K562 (cell line): ENCODE measurements at regions not wholly inside any gene's neighbourhood (a gene's known extent, or its start where the extent isn't known, plus 50 kb on each side); places are given as distances from the start of the nearest gene placed in this dataset.

ENCODE experiments used
- ATAC-seq: fragments of 200-7000 bp; cut with Tn5 transposase; 3 replicates; pipeline ENCODE4 v1.9.1; 2020; ENCODE audit warnings: moderate library complexity
- BruUV-seq: library from RNA; stranded (reverse); fragments of 400-500 nt; replicated peaks from 2 replicates; lab custom pipeline; 2021; lab: Mats Ljungman, UMichigan
- CTCF ChIA-PET: fragments of 300-600 bp; formaldehyde crosslinking; extraction: SDS; loops from one replicate; lab custom pipeline; 2021; ENCODE audit warnings: low intra/inter-chr PET ratio; lab: Yijun Ruan, JAX
- POLR2A ChIA-PET: fragments of 300-600, 350-650 bp; sonication (Branson Sonifier 250); formaldehyde crosslinking; extraction: SDS; loops from one replicate; lab custom pipeline; 2021; ENCODE audit warnings: antibody characterized with exemption, inconsistent platforms; lab: Yijun Ruan, JAX
- DNase-seq, 4 experiments: peaks; one replicate each; pipeline versions ENCODE4 v3.0.0 to v3.0.0-alpha.2; 2011 to 2018; ENCODE audit warnings: low spot score in 3 of 4, mixed read lengths in 3 of 4; ENCODE audit errors: extremely low read depth in 1 of 4
- FAIRE-seq: peaks from 2 replicates; lab custom pipeline; 2011; peaks lifted over from hg19 to GRCh38; lab: Jason Lieb, UNC
- H2AFZ ChIP-seq: 2 replicates; pipeline ENCODE4 v1.6.0; 2011; ENCODE audit warnings: low read depth, low read length, control low read depth, inconsistent platforms
- H3K27ac ChIP-seq: fragments of 200-600 bp; 3 replicates; pipeline ENCODE4 v1.8.0; 2011; ENCODE audit warnings: low read depth, mild to moderate bottlenecking, control low read depth, inconsistent platforms, low read length, moderate library complexity, mixed read lengths; ENCODE audit errors: extremely low read depth
- H3K27me3 ChIP-seq, 2 experiments: fragments of 300-600 bp in 1 of 2; 2 replicates in 1 of 2; 3 replicates in 1 of 2; pipeline versions ENCODE4 v1.6.0 to v1.8.0; 2011; ENCODE audit warnings: inconsistent platforms in 2 of 2, low read length in 2 of 2, mild to moderate bottlenecking in 1 of 2, mixed read lengths in 1 of 2, moderate library complexity in 1 of 2; ENCODE audit not compliant: control insufficient read depth in 2 of 2, insufficient read depth in 2 of 2
- H3K36me3 ChIP-seq: fragments of 300-600 bp; 3 replicates; pipeline ENCODE4 v1.8.0; 2011; ENCODE audit warnings: mild to moderate bottlenecking, low read length, inconsistent platforms; ENCODE audit not compliant: control insufficient read depth, insufficient read depth
- H3K4me1 ChIP-seq, 2 experiments: fragments of 200-600 bp in 1 of 2; replicated peaks in 1 of 2; 2 replicates in 1 of 2; 3 replicates in 1 of 2; pipeline versions ENCODE4 v1.5.1 to v1.8.0; 2011; ENCODE audit warnings: inconsistent platforms in 2 of 2, low read length in 2 of 2, mild to moderate bottlenecking in 1 of 2, mixed read lengths in 1 of 2, moderate library complexity in 1 of 2; ENCODE audit not compliant: control insufficient read depth in 2 of 2, insufficient read depth in 2 of 2
- H3K4me2 ChIP-seq: 2 replicates; pipeline ENCODE4 v1.6.1; 2011; ENCODE audit warnings: low read length, control low read depth, inconsistent platforms, mixed read lengths; ENCODE audit not compliant: insufficient read depth
- H3K4me3 ChIP-seq: fragments of 200-600 bp; sonication (generic), shearing (Covaris generic); 2 replicates; pipeline ENCODE4 v1.5.1; 2016; ENCODE audit warnings: control low read depth, inconsistent platforms
- H3K79me2 ChIP-seq: fragments of 200-600 bp; 3 replicates; pipeline ENCODE4 v1.8.0; 2011; ENCODE audit warnings: low read length, inconsistent platforms; ENCODE audit not compliant: control insufficient read depth, insufficient read depth
- H3K9ac ChIP-seq, 2 experiments: 2 replicates each; pipeline versions ENCODE4 v1.6.0 to v1.6.1; 2011; ENCODE audit warnings: low read depth in 2 of 2, low read length in 2 of 2, control low read depth in 1 of 2, inconsistent platforms in 1 of 2, mild to moderate bottlenecking in 1 of 2, mixed read lengths in 1 of 2; ENCODE audit not compliant: insufficient read depth in 1 of 2
- H3K9me1 ChIP-seq: one replicate; pipeline ENCODE4 v1.6.0; 2011; ENCODE audit warnings: inconsistent platforms, mild to moderate bottlenecking, low read length, moderate library complexity; ENCODE audit not compliant: control insufficient read depth, insufficient read depth
- H3K9me3 ChIP-seq: replicated peaks from 2 replicates; pipeline ENCODE4 v1.5.1; 2011; ENCODE audit warnings: low read depth, low read length, inconsistent platforms; ENCODE audit not compliant: control insufficient read depth, insufficient read depth
- H4K20me1 ChIP-seq: replicated peaks from 2 replicates; pipeline ENCODE4 v1.6.1; 2011; ENCODE audit warnings: low read length, inconsistent platforms, mixed read lengths; ENCODE audit not compliant: control insufficient read depth, insufficient read depth
- ADNP ChIP-seq: fragments of 200-800 bp; sonication (Bioruptor generic); IDR thresholded peaks from 2 replicates; pipeline ENCODE4 v1.6.1; 2016; ENCODE audit warnings: missing genetic modification characterization, missing compliant biosample characterization
- FOXM1 ChIP-seq, 2 experiments: fragments of 450-650 bp in 1 of 2; sonication (generic) in 1 of 2; formaldehyde crosslinking in 1 of 2; IDR thresholded peaks; 2 replicates each; pipeline versions ENCODE4 v1.6.1 to v1.9.0; 2017 to 2022; ENCODE audit warnings: low read depth in 2 of 2, mild to moderate bottlenecking in 2 of 2, missing genetic modification reagents in 1 of 2, moderate library complexity in 1 of 2
- JUN ChIP-seq, 2 experiments: sonication (generic) in 1 of 2; formaldehyde crosslinking in 1 of 2; IDR thresholded peaks; 2 replicates each; pipeline versions ENCODE4 v1.6.1 to v1.8.0; 2012 to 2022; ENCODE audit warnings: borderline replicate concordance in 2 of 2, mild to moderate bottlenecking in 2 of 2, improper control_type of control experiment in 1 of 2, low read depth in 1 of 2, low read length in 1 of 2, missing genetic modification reagents in 1 of 2
- MAFF ChIP-seq: IDR thresholded peaks from 2 replicates; pipeline ENCODE4 v1.6.1; 2012; ENCODE audit warnings: low read length, improper control_type of control experiment
- MIER1 ChIP-seq: fragments of 450-650 bp; IDR thresholded peaks from 2 replicates; pipeline ENCODE4 v1.6.1; 2016; ENCODE audit warnings: antibody characterized with exemption, mild to moderate bottlenecking, low read depth
- U2AF2 ChIP-seq: fragments of 200-400 bp; formaldehyde crosslinking; optimal IDR thresholded peaks from 2 replicates; pipeline ENCODE3; 2017; ENCODE audit warnings: low read depth, mild to moderate bottlenecking, low read length
- ZNF24 ChIP-seq: fragments of 450-650 bp; IDR thresholded peaks from 2 replicates; pipeline ENCODE4 v1.6.1; 2016
- ZNF76 ChIP-seq: fragments of 250-450 bp; sonication (Bioruptor Pico); IDR thresholded peaks from 2 replicates; pipeline ENCODE4 v1.4.0; 2020; ENCODE audit warnings: mild to moderate bottlenecking, moderate library complexity, borderline replicate concordance
- WGBS: fragments of 100-300 bp; shearing (Covaris generic); methylation state at CpG from one replicate; pipeline ENCODE4 v1.1.6; 2016; ENCODE audit warnings: low coverage, mixed read lengths; ENCODE audit not compliant: insufficient coverage; ENCODE audit errors: missing lambda C conversion rate; 5-methylcytosine and 5-hydroxymethylcytosine counted together
- in situ Hi-C: fragments of 300-500 bp; cut with MboI; formaldehyde crosslinking; loops from 4 replicates; pipeline ENCODE4 v1.15.0; 2018; ENCODE audit warnings: inconsistent platforms, mixed read lengths
- intact Hi-C: fragments of 100-400 bp; cut with micrococcal nuclease; formaldehyde crosslinking; loops from 2 replicates; pipeline ENCODE4 v1.14.2; 2022
- TF ChIP-seq, protein P1 (sequence below): fragments of 250-450 bp; sonication (Bioruptor Pico); IDR thresholded peaks from 2 replicates; pipeline ENCODE4 v1.4.0; 2020; ENCODE audit warnings: mild to moderate bottlenecking, moderate library complexity
- TF ChIP-seq, protein P2 (sequence below): IDR thresholded peaks from 2 replicates; pipeline ENCODE4 v1.6.1; 2016; ENCODE audit warnings: missing genetic modification characterization, missing compliant biosample characterization

DNA sequence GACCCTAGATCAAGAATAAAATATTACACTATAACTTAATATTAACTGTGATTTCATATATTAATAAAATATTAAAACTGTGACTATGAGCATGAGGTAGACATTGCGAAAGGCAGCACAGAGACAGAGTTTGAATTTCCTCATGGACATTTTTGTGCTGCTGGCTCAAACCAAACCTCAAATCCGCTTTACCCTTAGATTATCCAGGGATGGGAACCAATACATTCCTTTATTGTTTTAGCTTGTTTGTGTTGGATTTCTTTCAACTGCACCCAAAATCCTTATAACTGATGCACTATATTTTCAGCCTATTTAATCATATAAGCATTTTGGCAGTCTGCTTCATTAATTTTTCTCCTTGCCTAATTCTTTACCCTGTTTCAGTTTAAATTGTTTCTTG, 436.7 kb downstream of the ATP23 start (continued):
- TF ChIP-seq, protein P1, sequence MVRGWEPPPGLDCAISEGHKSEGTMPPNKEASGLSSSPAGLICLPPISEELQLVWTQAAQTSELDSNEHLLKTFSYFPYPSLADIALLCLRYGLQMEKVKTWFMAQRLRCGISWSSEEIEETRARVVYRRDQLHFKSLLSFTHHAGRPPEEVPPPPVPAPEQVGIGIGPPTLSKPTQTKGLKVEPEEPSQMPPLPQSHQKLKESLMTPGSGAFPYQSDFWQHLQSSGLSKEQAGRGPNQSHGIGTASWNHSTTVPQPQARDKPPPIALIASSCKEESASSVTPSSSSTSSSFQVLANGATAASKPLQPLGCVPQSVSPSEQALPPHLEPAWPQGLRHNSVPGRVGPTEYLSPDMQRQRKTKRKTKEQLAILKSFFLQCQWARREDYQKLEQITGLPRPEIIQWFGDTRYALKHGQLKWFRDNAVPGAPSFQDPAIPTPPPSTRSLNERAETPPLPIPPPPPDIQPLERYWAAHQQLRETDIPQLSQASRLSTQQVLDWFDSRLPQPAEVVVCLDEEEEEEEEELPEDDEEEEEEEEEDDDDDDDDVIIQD (CRISPR knock-in tag), result no peak
- no peak for TF ChIP-seq ZNF24
- TF ChIP-seq U2AF2, result no peak
- TF ChIP-seq, protein P2, sequence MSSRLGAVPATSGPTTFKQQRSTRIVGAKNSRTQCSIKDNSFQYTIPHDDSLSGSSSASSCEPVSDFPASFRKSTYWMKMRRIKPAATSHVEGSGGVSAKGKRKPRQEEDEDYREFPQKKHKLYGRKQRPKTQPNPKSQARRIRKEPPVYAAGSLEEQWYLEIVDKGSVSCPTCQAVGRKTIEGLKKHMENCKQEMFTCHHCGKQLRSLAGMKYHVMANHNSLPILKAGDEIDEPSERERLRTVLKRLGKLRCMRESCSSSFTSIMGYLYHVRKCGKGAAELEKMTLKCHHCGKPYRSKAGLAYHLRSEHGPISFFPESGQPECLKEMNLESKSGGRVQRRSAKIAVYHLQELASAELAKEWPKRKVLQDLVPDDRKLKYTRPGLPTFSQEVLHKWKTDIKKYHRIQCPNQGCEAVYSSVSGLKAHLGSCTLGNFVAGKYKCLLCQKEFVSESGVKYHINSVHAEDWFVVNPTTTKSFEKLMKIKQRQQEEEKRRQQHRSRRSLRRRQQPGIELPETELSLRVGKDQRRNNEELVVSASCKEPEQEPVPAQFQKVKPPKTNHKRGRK (tag), result no peak
- no peak for TF ChIP-seq JUN (IDR thresholded peaks at IDR 0.05; ENCODE audit: borderline replicate concordance, low read depth, low read length)
- TF ChIP-seq JUN (CRISPR knock-in tag; IDR thresholded peaks at IDR 0.05; ENCODE audit: borderline replicate concordance), result no peak
- TF ChIP-seq ZNF76 (CRISPR knock-in tag), result no peak
- TF ChIP-seq, all 486 proteins: peak for 0

DNA sequence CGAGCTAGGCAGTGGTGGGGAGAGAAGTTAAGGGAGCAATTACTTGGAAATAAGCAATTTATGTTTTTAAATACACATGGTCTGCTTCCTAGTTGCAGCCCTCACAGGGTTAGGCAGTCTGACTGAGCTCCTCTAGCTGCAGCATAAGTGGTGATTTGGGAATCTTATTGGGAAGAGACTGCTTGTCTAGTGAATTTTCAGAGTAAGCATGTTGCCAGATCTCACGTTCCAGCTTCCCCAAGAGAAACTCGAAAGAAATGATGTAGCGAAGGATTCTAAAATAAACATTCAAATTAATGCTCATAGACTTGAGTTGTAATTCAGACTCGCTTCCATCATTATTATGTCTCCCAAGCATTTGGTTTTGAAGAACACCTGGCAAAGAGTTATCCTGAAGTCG, 440.2 kb downstream of the ATP23 start:
- Histone ChIP-seq H3K4me2 (no peak overlapping the region), H3K27me3 (no peaks in the 10 kb centered on the region), H3K9me3 (no peaks in the 10 kb centered on the region; the same call in 1 of the 2 replicates), H3K36me3 (no peaks in the 10 kb centered on the region), H2AFZ (no peak overlapping the region), H3K9ac (no peak overlapping the region), H3K4me3 (no peak overlapping the region), H3K79me2 (no peaks in the 10 kb centered on the region), H4K20me1 (no peaks in the 10 kb centered on the region), H3K4me1 (no peaks in the 10 kb centered on the region), H3K9me1 (no peaks in the 10 kb centered on the region), H3K27ac (no peak overlapping the region)
- DNase-seq (no peak), ATAC-seq (no peak), FAIRE-seq (no peak)
- TF ChIP-seq MIER1 (no peak), ADNP (tag) (no peak), MAFF (no peak), FOXM1 (IDR thresholded peaks at IDR 0.05; ENCODE audit: low read depth) (no peak), FOXM1 (CRISPR knock-in tag; IDR thresholded peaks at IDR 0.05; ENCODE audit: low read depth) (no peak)
- CTCF ChIA-PET, result no interaction called here
- BruUV-seq, result no TSS peak
- in situ Hi-C loops, result no loop called here
- 3% methylated on average over 6 of the region's 6 CpGs for WGBS
- intact Hi-C loops, result no loop called here
- POLR2A ChIA-PET, result no interaction called here
